Activated naive CD8-positive, alpha-beta T cell treated with anti-CD3 and anti-CD28 coated beads, Interleukin-2, amount 50 U/mL, for 24 hours (primary cell): ENCODE measurements at regions not wholly inside any gene's neighbourhood (a gene's known extent, or its start where the extent isn't known, plus 50 kb on each side); places are given as distances from the start of the nearest gene placed in this dataset.
"Not testable (repeated sequence)": the region's sequence is repeated elsewhere in the genome, so short reads cannot be mapped to it uniquely, and the experiment has no call there.

Experiments
- ATAC-seq: fragments of 150-1000 bp; cut with Tn5 transposase; one replicate; pipeline ENCODE4 v1.10.0; 2021
- DNase-seq: peaks from one replicate; pipeline ENCODE4 v3.0.0; 2021
- H3K27ac Mint-ChIP-seq: one replicate; pipeline ENCODE4 v1.8.0; 2021; ENCODE audit warnings: mild to moderate bottlenecking, mixed read lengths
- H3K27me3 Mint-ChIP-seq: one replicate; pipeline ENCODE4 v1.8.0; 2021; ENCODE audit warnings: mixed read lengths
- H3K36me3 Mint-ChIP-seq: one replicate; pipeline ENCODE4 v1.8.0; 2021; ENCODE audit warnings: low read depth, mixed read lengths
- H3K4me1 Mint-ChIP-seq: one replicate; pipeline ENCODE4 v1.8.0; 2021; ENCODE audit warnings: mixed read lengths
- H3K4me3 Mint-ChIP-seq: one replicate; pipeline ENCODE4 v1.8.0; 2021; ENCODE audit warnings: mild to moderate bottlenecking, moderate library complexity, mixed read lengths
- H3K9me3 Mint-ChIP-seq: one replicate; pipeline ENCODE4 v1.8.0; 2021; ENCODE audit warnings: mixed read lengths

DNA sequence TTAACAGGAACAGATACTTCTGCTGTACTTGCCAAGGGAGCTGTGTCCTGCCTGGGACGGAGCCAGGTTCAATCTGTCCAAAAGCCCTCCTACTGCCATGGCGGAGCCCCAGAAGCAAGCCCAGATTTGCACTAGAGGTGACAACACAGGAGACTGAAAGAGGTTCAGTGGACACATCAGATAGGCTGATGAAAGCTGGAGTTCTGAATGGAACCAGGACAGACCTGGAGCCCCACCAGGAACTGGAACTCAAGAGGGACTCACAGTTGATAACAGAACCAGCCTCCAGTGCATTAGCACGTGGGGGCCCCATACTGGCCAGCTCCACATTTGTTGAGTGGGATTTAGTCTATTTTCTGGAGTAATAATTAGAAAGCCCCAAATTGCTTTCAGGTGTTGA, 315.5 kb downstream of the ARRDC4 start:
- H3K27me3 Mint-ChIP-seq = peaks cover 4% of the 10 kb centered on the region
- H3K9me3 Mint-ChIP-seq = no peaks in the 10 kb centered on the region
- H3K27ac Mint-ChIP-seq = no peak overlapping the region
- DNase-seq (no peak), ATAC-seq (no peak)
- no peak overlapping the region for H3K4me3 Mint-ChIP-seq
- H3K4me1 Mint-ChIP-seq = no peaks in the 10 kb centered on the region
- H3K36me3 Mint-ChIP-seq = no peaks in the 10 kb centered on the region

DNA sequence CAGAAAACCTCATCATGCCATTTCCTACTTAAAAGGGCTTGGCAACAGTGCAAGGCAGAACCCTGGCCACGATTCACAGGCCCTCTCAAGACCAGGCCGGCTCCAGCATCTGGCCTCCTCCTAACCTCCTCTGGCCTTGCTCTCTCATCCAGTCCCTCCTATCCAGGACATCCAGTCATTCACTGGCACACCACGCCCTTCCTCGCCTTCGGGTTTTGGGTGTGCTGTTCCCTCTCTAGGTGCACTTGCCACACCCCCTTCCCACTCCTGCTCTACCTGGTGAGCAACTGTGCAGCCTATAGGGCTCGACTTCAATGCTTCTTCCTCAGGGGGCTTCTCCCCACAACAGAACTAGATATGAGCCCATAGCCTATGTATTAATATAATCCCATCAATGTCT, 317.1 kb downstream of the ARRDC4 start:
- Mint-ChIP-seq H3K36me3 (no peaks in the 10 kb centered on the region), H3K27me3 (peaks cover 6% of the 10 kb centered on the region), H3K4me3 (no peak overlapping the region), H3K9me3 (no peaks in the 10 kb centered on the region), H3K4me1 (no peaks in the 10 kb centered on the region), H3K27ac (no peak overlapping the region)
- ATAC-seq = no peak
- DNase-seq = no peak

DNA sequence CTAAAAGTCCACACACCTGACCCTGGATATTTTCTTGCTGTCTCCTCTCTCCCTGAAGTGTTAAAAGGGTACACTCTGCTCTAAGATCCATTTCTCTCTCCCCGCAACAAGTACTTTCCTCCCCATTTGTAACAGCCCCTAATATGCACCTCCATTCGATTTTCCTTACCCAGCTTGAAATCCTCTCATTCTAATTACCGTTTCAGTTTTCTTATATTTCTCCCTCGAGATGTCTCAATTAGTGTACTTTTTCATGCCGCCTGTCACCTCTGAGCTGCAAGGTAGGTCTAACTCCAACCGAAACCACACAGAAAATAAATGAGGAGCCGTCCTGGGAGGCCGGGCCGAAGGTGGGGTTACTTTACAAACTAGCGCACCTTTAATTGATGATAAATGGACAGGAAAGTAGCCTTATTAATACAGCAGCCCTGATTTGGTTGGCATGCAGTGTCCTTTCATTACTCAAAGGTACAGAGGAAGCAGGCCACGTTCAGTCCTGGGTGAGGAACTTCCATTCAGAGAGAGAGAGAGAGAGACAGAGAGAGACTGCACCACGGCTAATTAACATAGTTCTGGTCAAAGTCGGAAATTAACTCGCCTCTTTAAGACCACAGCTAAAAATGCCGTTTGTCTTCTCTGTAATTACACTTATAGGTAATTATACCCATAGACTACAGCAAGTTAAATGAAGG, 319.9 kb downstream of the ARRDC4 start:
- Mint-ChIP-seq H3K36me3 (no peaks in the 10 kb centered on the region), H3K9me3 (no peaks in the 10 kb centered on the region), H3K27ac (no peak overlapping the region), H3K4me1 (no peaks in the 10 kb centered on the region), H3K4me3 (no peak overlapping the region), H3K27me3 (peaks cover 2% of the 10 kb centered on the region)
- DNase-seq (no peak), ATAC-seq (no peak)

DNA sequence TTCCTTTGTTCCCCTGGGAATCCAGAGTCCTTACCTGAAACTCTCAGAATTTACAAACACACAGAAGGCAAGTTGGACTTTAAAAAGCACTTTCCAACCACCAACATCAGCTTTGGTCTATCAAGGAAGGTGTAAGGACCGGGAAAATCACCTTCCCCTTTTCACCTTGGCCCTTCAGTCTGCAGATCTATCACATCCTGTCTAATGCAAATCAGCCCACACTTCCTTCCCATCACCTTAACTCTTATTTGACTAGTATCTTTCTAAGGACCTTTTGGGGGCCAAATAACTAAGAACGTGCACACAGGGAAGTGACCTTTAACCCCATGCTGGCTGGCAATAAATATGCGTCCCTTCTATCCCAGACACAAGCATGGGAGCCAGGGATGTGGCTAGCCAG, 320.6 kb downstream of the ARRDC4 start:
- Mint-ChIP-seq H3K27me3 (peaks cover 2% of the 10 kb centered on the region), H3K9me3 (no peaks in the 10 kb centered on the region), H3K27ac (no peak overlapping the region), H3K4me1 (no peaks in the 10 kb centered on the region), H3K36me3 (no peaks in the 10 kb centered on the region), H3K4me3 (no peak overlapping the region)
- ATAC-seq = no peak
- DNase-seq = no peak

DNA sequence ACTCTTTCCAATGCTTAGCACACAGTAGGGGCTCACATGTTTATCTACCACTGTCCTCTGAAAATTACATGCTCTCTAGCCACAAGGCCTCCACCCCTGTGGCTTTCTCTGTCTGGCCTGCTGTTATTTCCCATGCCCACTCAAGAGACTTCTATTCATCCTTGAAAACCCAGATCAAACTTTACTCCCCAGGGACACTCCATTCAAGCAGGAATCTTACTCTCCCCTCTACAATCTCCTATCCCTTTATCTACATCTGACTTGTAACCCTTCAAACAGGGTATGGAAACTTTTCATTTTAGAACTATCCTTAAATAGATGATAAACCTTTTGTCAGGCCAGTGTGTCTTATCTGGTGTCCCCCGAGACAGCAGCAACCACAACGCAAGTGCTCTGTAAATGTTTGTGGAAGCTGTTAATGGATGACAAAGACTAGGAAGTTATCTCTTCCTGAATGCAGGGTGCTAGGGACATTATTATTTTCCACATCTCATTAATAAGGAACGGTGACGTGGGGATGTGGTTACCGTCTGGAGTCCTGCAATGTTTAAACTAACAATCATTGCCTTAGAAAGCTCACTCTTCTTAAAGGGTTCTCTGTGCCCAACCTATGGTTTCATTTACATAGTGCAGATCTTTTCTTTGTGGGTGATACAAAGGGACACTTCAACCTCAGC, 322.3 kb downstream of the ARRDC4 start:
- Mint-ChIP-seq H3K27me3 (peaks cover 2% of the 10 kb centered on the region), H3K4me1 (no peaks in the 10 kb centered on the region), H3K27ac (no peak overlapping the region), H3K36me3 (no peaks in the 10 kb centered on the region), H3K9me3 (no peaks in the 10 kb centered on the region), H3K4me3 (no peak overlapping the region)
- DNase-seq = no peak
- no peak for ATAC-seq

DNA sequence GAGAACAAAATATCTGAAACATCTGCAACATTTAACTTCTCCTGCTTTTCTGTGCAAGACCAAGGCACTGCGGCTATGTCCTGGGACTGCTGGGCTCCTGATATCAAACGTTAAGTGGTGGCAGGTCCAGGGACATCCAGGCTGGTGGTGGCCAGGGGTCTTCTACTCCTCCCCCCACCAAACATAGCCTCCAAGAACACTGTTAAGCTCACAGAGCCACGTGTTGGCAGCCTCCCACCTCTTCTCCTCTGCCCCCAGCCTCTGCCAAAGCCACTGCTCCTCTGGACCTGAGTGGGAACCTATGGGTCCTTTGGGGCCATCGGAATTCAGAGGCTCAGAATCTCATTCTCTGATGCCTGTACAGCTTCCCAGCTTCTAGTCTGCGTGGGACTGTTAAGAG, 325.7 kb downstream of the ARRDC4 start:
- Mint-ChIP-seq H3K27ac (no peak overlapping the region), H3K9me3 (no peaks in the 10 kb centered on the region), H3K4me1 (no peaks in the 10 kb centered on the region), H3K36me3 (no peaks in the 10 kb centered on the region), H3K27me3 (peaks cover 6% of the 10 kb centered on the region), H3K4me3 (no peak overlapping the region)
- DNase-seq (no peak), ATAC-seq (no peak)

DNA sequence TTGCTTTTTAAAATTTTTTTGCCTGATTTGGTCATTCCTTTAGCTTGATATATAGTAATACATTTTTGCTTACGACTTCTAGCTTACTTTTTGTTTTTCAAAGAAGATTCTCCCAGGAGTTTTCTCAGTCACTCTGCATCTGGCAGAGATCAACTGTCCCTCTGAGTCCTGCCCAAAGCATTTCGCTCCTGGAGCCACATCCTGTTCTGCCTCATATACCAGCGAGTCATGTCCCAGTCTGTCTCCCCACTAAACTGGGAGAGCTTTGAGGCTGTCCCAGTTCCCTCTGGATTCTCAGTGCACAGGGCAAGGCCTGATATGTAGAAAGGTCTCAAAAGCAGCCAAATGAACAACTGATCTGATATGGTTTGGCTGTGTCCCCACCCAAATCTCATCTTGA, 326.3 kb downstream of the ARRDC4 start:
- no peaks in the 10 kb centered on the region for H3K9me3 Mint-ChIP-seq
- H3K27me3 Mint-ChIP-seq = peaks cover 8% of the 10 kb centered on the region
- ATAC-seq (no peak), DNase-seq (no peak)
- no peaks in the 10 kb centered on the region for H3K36me3 Mint-ChIP-seq
- no peaks in the 10 kb centered on the region for H3K4me1 Mint-ChIP-seq
- H3K4me3 Mint-ChIP-seq = no peak overlapping the region
- no peak overlapping the region for H3K27ac Mint-ChIP-seq

DNA sequence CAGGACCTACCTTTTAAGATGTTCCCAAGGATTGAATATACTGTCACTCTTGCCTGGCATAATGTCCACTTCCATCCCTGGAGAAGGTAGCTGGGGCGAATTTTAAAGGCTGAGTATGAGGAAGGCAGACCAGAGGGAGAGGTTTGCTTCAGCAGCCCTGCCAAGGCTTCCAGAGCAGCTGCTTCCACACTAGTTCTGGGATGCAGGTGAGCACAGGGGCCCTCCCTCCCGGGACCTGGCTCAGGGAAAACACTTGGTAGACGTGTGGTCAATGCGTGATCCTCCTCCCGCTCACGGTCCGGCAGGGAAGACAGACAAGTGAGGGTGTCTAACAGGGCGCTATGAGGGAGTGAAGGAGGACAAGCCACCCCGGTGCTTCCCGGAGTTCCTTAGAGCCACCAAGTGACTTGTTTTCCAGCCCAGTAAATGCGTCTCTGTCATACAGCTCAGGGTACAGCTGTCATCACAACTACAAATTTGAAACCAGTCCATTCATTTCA, 327.6 kb downstream of the ARRDC4 start:
- DNase-seq = no peak
- no peak for ATAC-seq
- Mint-ChIP-seq H3K4me3 (no peak overlapping the region), H3K27me3 (peaks cover 6% of the 10 kb centered on the region), H3K27ac (no peak overlapping the region), H3K4me1 (no peaks in the 10 kb centered on the region), H3K36me3 (no peaks in the 10 kb centered on the region), H3K9me3 (no peaks in the 10 kb centered on the region)

GRCh38 chr15:98289747-98290146, 329.2 kb downstream of the ARRDC4 start:
- Mint-ChIP-seq H3K27ac (no peak overlapping the region), H3K4me1 (no peaks in the 10 kb centered on the region), H3K36me3 (no peaks in the 10 kb centered on the region), H3K9me3 (no peaks in the 10 kb centered on the region), H3K27me3 (peaks cover 16% of the 10 kb centered on the region), H3K4me3 (no peak overlapping the region)
- DNase-seq (no peak), ATAC-seq (no peak)

GRCh38 chr15:98292442-98293240, 332.1 kb downstream of the ARRDC4 start:
- peak; percentile 65 for DNase-seq
- Mint-ChIP-seq H3K27ac (no peak overlapping the region), H3K4me1 (no peaks in the 10 kb centered on the region), H3K36me3 (no peaks in the 10 kb centered on the region), H3K9me3 (no peaks in the 10 kb centered on the region), H3K27me3 (peaks cover 18% of the 10 kb centered on the region), H3K4me3 (no peak overlapping the region)
- ATAC-seq = peak; percentile 63

DNA sequence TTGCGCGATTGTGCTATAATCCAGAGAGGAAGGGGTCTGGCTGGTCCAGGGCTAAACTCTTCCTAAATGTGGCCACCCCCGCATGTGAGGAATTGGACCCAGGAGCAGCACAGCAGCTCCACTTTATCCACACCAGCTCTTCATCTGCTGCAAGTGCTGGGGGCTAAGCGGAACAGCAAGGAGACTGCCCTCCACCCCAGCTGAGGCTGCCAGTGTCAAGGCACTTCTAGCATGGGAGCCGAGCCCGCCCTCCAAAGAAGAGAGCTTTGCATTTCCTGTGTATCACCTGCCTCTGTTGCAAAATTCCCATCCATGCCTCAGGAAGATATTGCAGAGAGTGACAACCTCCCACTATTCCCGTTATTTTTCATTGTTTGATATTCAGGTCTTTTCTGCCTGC, 333.6 kb downstream of the ARRDC4 start:
- Mint-ChIP-seq H3K4me1 (no peaks in the 10 kb centered on the region), H3K4me3 (no peak overlapping the region), H3K27me3 (peaks cover 22% of the 10 kb centered on the region), H3K9me3 (no peaks in the 10 kb centered on the region), H3K27ac (no peak overlapping the region), H3K36me3 (no peaks in the 10 kb centered on the region)
- DNase-seq (no peak), ATAC-seq (no peak)

- ATAC-seq, H3K36me3 Mint-ChIP-seq, H3K4me1 Mint-ChIP-seq, H3K4me3 Mint-ChIP-seq, H3K27ac Mint-ChIP-seq, DNase-seq, H3K9me3 Mint-ChIP-seq: not testable (repeated sequence)
- peaks cover 22% of the 10 kb centered on the region for H3K27me3 Mint-ChIP-seq
These were observed 334.7 kb downstream of the ARRDC4 start for GRCh38 chr15:98295101-98295759.

- H3K27ac Mint-ChIP-seq = no peak overlapping the region
- no peak for ATAC-seq
- H3K36me3 Mint-ChIP-seq = no peaks in the 10 kb centered on the region
- no peaks in the 10 kb centered on the region for H3K4me1 Mint-ChIP-seq
- no peak overlapping the region for H3K4me3 Mint-ChIP-seq
- peaks cover 17% of the 10 kb centered on the region for H3K27me3 Mint-ChIP-seq
- DNase-seq = no peak
- no peaks in the 10 kb centered on the region for H3K9me3 Mint-ChIP-seq
These were observed 336.1 kb downstream of the ARRDC4 start for GRCh38 chr15:98296653-98297052.

DNA sequence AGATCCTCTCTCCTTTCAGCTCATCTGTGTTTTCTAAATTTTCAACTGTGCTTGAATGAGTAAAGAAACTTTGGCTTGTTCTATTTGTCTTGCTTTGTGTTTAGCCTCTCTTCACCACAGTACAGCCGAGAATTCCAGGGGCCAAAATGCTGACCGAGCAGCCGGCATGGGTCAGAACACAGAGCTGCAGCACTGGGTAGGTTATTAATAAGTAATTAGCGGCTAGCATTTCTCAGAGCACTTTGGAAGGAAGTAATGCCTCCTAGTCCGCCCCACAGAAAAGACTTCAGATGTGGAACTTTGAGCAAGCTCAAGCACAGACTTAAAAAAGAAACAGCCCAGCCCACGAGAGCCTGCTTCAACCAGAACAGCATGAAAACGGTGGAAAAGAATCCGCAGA, 343.9 kb downstream of the ARRDC4 start:
- Mint-ChIP-seq H3K9me3 (no peaks in the 10 kb centered on the region), H3K4me3 (no peak overlapping the region), H3K27me3 (peaks cover 4% of the 10 kb centered on the region), H3K27ac (no peak overlapping the region), H3K4me1 (no peaks in the 10 kb centered on the region), H3K36me3 (no peaks in the 10 kb centered on the region)
- ATAC-seq = no peak
- no peak for DNase-seq
